GM18507 (cell line): ENCODE measurements at regions not wholly inside any gene's neighbourhood (a gene's known extent, or its start where the extent isn't known, plus 50 kb on each side); places are given as distances from the start of the nearest gene placed in this dataset.
"Not testable (repeated sequence)": the region's sequence is repeated elsewhere in the genome, so short reads cannot be mapped to it uniquely, and the experiment has no call there.

ENCODE experiments used
- DNase-seq: peaks from one replicate; pipeline ENCODE4 v3.0.0; 2011; ENCODE audit warnings: low read depth; ENCODE audit not compliant: insufficient read length; ENCODE audit errors: extremely low spot score
- FAIRE-seq: peaks from 2 replicates; lab custom pipeline; 2011; peaks lifted over from hg19 to GRCh38; lab: Jason Lieb, UNC

DNA sequence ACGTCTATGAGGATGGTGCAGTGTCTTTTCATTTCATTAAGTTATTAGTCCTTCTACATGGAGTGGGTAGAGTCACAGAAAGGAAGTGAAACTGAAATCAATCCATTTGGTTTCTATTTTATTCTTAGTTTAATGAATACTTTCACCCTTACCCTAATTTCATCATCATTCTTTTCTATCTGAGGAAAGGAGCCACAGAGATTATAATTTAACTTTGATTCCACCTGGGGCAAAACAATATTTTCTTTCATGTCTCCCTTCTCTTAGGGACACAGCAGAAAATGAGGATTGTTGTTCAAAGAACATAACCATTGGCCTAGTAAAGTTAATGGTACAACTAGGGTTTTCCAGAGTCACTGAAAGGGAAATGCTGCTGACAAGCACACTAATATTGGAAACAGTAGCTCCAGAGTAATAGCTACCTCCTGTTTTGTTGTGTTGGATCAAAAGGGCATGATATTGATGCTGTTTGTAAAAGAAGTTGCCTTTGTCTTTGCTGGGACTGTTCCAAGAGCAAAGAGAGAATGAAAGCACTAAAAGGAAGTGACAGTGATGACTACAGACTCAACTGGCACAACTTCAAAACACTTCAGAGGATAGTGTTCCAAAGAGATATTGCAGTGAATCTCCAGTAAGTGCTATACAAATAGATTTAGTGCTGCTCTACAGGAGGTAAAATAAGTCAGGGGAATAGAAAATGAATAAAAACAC is 247.1 kb upstream of the PITX2 start:
- FAIRE-seq (peak; percentile 67), DNase-seq (no peak)

DNA sequence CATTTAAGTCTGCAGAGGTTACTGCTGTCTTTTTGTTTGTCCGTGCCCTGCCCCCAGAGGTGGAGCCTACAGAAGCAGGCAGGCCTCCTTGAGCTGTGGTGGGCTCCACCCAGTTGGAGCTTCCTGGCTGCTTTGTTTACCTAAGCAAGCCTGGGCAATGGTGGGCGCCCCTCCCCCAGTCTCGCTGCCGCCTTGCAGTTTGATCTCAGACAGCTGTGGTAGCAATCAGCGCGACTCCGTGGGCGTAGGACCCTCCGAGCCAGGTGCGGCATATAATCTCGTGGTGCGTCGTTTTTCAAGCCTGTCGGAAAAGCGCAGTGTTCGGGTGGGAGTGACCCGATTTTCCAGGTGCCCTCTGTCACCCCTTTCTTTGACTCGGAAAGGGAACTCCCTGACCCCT is 253.3 kb upstream of the PITX2 start:
- not testable (repeated sequence) for DNase-seq, FAIRE-seq

DNA sequence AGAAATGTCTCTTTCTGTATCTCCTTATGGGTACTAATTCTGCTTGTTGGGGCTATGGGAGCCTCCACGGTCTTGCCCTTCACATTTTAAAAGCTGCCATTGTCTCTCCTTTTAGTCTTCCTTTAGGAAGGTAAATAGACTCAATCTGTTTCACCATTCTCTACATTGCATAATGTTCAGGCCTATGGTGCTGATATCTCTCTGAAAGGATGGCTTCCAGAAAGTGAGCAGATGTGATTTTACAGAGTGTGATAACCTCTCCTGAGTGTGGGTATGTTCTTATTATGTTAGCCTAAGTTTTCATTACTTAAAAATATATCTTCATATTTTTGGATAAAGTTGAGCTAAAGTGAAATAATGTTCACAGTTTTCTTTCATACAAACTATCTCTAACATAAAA is 254.0 kb upstream of the PITX2 start:
- FAIRE-seq: no peak

DNA sequence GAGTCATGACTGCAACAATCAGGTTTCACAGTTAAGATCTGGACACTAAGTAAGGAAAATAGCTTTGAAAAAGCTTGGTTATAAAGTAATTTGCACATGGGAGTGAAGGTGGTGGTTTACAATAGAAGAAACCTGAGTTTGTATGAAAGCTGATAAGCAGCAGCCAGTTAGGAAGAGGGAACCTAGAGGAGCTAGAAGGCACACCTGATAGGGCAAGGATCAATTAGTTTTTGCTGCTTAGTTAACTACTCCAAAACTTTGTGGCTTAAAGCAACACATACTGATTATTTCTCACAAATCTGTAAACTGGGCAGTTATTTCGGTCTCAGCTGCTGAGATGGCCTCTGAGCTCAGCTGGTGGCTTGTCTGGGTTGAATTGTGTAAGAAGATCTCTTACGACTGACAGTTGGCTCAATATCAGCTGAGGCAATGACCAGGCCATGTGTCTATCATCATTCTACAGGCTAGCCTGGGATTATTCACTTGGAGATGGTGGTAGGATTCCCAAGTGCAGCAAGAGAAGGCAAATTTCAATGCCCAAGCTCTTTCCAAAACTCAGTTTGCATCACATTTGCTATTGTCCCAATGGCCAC is 255.0 kb upstream of the PITX2 start:
- DNase-seq (no peak), FAIRE-seq (no peak)

More for the DNA sequence above, 254.0 kb upstream of the PITX2 start:
- no peak for DNase-seq

DNA sequence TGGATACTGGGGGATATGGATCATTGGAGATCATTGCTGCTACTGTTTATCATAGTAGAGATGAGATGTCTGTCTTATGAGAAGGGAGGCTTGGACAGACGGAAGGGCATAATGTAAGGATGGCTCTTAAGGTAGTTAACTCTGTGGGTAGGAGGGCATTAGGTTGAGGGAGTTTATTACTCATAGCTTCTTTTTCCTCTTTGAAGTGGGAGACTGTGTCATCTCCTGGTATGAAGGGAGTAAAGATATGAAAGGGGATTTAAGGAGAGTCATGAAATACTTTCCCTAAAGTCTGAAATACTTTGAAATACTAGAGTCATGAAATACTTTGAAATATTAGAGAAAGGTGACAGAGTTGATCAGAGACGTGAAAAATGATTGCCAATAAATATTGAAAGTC is 255.5 kb upstream of the PITX2 start:
- DNase-seq (no peak), FAIRE-seq (no peak)

DNA sequence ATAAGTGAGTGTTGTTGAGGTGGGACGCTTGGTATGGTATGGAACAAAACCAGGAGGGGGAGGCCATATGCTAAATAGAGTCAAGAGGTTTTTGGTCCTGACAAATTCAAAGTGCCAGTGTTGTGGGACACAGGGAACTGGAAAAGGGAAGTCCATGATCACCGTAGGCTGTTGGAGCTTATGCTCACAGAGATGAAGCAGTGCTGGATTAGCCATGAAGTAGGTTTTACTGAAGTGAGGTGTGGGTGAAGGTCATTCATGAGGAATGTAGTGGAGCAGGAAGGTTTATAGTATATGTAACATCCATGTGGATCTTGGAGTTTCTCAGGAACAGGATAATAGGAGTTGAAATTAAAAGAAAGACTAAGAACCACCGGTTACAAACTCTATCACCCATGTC is 256.1 kb upstream of the PITX2 start:
- FAIRE-seq: no peak

DNA sequence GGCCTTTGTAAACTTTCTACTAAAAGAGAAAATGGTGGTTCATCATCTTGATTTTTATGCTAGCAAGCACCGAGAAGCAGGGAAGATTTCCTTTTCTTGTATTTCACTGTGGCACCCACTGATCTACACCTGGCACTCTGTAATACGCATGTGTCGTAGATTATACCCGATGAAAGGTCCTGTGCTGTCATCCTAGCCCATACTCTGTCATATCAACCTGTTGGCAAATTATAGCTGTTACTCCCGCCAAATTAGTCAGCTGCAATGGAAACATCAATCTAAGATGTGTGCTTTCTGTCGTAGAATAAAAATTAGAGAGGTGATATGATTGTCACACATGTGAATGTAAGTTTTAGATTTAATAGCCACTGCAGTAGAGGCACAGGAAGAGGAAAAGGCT is 263.4 kb upstream of the PITX2 start:
- no peak for FAIRE-seq
- DNase-seq: no peak

More for the DNA sequence above, 256.1 kb upstream of the PITX2 start:
- no peak for DNase-seq

DNA sequence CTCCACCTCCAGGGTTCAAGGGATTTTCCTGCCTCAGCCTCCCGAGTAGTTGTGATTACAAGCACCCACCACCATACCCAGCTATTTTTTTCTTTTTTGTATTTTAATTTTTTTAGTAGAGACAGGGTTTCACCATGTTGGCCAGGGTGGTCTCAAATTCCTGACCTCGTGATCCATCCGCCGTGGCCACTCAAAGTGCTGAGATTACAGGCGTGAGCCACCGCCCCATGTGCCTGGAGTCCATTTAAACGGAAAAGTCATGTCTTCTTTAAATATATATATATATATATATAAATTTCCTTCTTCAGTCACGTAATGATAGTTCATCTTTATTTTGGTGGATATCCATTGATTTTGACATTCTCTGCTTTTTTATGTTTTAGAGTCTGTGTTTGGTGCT is 264.0 kb upstream of the PITX2 start:
- no peak for FAIRE-seq
- DNase-seq: no peak

DNA sequence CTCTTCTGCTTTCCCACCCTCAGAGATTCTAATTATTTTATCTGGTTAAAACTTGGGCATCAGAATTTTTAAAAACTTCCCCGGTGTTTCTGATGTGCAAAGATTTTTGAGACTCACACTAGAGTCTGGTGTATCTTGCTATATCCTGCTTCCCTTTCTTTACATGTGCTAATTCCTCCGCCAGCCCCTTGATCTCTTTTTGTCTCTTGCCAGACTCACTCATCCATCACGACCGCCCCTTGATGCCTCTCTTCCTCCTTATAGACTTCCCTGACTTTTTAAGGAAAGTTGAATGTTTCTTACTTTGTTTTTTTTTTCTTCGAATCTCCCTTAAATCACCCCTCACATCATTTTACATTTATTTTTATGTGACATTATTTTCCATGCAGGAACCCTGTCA is 274.9 kb upstream of the PITX2 start:
- FAIRE-seq (no peak), DNase-seq (no peak)

DNA sequence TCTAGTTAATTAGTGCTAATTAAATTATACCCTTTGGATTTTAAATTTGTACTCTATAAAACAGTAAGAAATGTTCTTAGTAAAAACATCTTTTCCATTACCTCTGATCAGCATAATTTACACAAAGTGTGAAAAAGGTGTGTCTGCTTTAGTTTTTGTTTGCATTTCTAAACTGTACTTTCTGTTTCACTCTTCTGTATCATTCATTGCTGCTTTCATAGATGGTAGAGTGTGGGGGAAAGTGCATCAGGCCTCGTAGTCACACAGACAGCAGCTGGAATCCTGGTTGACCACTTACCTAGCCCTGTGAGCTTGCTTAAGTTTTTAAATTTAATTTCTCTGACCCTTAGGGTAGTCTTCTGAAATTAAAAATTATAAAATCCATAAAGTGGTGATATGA is 275.4 kb upstream of the PITX2 start:
- FAIRE-seq (peak; percentile 61), DNase-seq (no peak)

DNA sequence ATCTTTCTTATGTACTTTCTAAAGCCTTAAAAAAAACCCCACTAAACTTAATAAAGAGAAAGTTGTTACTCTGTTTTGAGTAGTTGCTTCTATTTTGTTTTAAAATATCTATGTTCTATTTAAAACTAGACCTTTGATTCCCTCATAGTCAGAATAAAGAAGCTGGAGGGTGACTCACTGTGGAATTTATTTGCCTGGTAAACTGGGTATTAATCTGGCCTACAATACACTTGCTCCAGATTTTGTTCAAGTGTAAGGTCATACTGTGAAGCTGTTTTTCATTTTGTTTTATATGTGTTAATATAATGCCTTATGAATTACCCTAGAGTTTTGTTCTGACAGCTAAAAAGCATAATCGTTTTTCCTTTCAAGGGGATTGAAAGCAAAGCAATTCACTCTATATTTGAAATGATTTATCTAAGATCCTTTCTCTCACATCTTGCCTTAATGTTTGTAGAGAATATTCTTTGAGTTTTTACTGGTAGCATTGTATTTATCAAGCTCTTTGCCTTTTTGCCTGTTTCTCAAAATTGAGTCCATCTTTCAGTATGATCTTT is 277.4 kb upstream of the PITX2 start:
- FAIRE-seq: no peak
- no peak for DNase-seq

DNA sequence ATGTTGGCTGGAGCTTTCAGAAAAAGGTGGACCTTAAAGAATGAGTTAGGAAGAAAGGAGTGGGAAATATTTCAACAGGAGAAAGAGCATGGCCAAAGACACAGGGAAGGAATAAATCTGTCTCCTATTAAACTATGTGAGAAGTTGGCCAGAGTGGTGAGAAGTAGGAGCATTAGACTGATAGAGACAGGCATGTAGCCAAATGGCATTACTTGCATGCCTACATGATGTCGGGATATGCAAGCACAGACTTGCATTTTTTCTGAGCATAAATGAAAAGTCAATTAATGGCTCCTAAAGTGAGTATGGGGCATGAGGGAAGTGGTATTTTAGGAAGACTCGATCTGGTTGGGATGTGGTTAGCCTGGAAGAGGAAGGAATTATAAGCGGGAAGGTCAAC is 279.6 kb upstream of the PITX2 start:
- FAIRE-seq: no peak
- DNase-seq: no peak

DNA sequence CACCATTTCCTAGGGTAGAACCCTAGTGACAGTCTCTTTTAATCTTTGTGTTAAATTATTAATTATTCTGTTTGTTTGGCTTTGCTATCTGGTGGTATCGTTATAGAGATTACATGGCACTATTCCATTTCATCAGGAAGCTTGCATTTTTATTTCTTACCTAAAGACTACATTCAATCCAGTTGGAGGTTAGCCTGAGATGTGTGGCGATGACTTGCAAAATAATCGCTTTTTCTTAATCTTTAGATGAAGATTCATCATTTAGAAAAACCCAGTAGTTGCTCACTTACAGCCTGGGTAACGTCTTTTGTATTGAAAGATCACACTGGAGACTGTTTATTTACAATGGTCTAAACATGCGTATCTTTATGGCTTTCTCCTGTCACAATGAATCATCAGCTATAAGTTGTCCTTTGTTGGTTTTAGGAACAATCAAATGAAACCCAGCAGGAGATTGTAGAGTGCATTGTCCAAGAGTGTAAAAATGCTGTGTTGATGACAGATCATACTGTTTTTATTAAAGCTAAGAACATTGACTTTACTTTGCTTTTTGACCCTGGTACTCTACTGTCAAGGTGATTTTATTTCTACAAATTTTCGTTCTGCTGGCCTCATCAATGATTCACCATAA is 281.7 kb upstream of the PITX2 start:
- FAIRE-seq (no peak), DNase-seq (no peak)

DNA sequence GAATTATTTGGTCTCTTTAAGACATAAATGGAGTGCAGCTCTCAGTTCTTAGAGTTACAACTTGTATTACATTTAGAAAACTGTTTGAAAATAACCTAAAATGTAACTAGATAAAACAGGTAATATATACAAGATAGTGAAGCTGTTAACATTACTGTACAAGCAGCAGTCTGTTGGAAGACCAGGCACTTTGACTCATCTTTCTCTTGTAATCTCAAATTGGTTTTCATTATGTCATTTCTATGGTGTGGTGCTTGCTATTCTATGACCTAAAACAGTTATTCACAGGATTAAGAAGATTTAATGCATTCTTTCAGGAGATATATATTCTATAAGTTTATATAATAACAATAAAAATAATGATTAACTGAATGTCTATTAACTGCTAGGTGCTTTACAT is 282.5 kb upstream of the PITX2 start:
- DNase-seq (no peak), FAIRE-seq (no peak)

DNA sequence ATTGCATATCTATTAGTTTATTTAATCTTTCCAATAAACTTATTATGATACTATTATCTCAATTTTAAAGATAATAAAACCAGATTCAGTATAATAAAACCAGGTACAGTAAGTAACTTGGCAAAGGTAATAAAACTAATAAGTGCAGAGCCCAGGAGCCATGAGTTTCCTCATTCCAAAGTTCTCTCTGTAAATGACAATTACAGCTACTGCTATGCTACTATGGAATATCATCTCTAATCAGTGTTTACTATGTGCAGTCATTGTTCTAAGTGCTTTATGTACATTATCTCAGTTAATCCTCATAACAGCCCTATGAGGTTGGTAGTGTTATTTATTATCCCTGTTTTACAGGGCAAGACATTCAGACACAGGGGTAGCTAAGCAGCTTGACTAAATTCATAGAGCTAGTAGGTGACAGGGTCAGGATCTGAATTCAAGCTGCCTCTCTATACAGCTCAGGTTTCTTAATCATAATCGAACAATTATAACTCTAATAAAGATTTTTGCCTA is 285.0 kb upstream of the PITX2 start:
- FAIRE-seq (no peak), DNase-seq (no peak)

DNA sequence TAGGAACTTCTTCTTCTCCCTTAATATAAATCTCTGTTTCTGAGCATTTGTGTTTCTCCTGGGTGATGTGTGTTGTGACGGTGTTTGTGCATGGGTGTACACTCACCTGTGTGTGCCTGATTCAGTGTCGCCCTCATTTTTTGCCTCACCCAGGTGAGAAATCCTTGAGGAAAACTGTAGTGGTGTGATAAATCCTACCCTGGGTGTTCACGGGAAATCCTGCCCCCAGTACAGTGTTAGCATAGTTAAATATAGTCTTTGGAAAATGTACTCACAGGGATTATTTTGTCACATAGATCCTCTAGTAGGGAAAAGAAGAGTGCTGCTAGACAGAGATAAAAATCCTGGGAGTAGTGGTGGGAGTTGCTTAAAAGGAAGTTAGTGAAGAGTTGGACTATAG is 291.9 kb upstream of the PITX2 start:
- FAIRE-seq: no peak
- no peak for DNase-seq

DNA sequence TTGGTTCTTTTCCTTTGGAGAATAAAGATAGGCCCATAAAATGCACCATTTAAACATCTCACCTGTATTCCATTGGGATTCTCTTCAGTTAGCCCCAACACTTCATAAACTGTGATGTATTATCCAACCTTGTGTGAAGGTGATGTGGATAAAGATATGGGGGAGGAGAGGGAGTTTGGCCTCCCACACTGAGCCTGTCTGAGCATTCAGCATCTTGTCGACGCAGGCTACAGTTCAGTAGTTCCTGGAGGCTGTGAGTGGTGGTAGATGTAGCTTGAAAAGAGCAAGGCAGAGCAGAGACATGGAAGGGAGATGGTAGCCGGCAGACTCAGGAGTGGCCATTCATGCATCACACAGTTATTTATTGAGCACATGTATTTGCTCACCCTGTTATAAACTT is 292.4 kb upstream of the PITX2 start:
- FAIRE-seq (no peak), DNase-seq (no peak)

DNA sequence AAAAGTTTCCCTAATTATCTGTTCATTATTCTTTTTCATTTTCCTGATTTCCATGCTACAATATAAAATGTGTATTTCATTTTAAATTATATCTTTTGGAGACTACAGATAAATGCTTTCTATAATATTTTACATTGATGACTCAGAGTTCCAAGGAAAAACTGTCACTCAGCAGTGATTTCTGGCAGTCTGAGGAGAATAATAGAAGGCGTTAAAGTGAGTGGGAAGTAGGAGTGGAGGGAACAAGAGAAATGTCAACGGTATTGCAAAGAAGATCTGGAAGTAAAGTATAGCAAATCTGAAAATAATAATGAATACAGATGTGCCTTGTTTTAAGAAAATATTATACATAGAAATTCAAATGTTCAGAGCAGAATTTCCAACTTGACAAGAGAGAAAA is 293.6 kb upstream of the PITX2 start:
- FAIRE-seq: no peak
- no peak for DNase-seq

DNA sequence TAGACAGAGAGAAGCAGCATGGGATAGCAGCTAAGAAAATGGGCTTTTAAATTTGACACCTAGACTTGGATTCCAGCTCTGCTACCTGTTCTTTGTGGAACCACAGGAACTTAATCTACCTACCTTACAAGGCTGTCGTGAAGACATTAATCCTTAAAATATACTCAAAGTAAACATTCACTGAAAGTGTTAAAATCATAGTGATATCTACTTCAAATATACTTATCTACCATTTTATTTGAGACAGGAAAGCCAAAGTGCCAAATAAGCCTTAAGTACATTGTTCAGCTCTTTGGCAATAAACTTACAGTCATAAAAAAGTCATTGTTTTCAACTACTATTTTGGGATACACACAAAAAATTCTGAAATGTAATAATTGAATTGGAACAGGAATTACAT is 295.0 kb upstream of the PITX2 start:
- no peak for FAIRE-seq
- DNase-seq: no peak

DNA sequence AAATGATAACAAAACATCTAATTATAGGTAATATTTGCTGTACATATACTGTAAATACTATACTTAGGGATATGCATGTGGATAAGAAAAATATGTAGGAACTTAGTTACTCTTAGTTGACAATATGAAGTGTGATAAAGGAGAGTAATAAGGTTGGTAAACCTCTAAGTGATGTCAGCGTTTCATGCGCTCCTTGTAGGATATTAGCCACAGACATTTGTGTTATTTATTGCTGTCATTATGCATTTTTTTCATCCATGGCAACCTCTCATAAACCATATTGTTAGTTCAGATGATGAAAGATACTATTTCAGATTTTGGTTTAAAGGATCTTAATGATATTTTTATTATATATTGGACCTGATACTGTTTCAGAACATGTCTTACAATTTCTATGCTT is 298.1 kb upstream of the PITX2 start:
- no peak for DNase-seq
- FAIRE-seq: no peak

DNA sequence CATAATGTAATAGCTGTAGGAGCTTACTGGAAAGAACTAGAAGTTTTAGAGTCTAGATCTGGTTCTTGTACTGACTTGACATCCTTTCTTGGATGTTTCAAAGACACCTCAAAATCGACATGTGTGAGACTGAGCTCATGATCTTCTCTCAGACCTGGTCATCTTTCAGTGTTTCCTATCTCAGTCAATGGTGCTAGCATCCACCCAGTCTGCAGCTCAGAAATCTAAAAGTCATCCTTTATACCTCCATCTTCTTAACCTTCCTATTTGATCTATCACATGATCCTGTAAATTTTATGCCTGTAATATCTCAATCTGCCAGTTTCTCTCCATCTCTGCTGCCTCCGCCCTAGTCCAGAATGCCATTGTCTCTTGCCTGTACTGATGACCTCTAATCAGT is 301.9 kb upstream of the PITX2 start:
- no peak for FAIRE-seq
- DNase-seq: no peak
